Femur (tissue), 1 donor: ENCODE measurements at regions not wholly inside any gene's neighbourhood (a gene's known extent, or its start where the extent isn't known, plus 50 kb on each side); places are given as distances from the start of the nearest gene placed in this dataset.

ENCODE experiments used
- DNase-seq: peaks from one replicate; pipeline ENCODE4 v3.0.0-alpha.2; 2017

- DNase-seq = no peak
These were observed 54.5 kb upstream of the ATP11B start for GRCh38 chr3:182738583-182739411.

- no peak for DNase-seq
These were observed 53.7 kb upstream of the ATP11B start for GRCh38 chr3:182739619-182740018.

- peak; percentile 23 for DNase-seq
These were observed 52.6 kb upstream of the ATP11B start for GRCh38 chr3:182740710-182741109.

- DNase-seq = no peak
These were observed 52.1 kb upstream of the ATP11B start for GRCh38 chr3:182741214-182741613.
